GM19468 (cell line): ENCODE measurements at regions not wholly inside any gene's neighbourhood (a gene's known extent, or its start where the extent isn't known, plus 50 kb on each side); places are given as distances from the start of the nearest gene placed in this dataset.

Source experiments
- ATAC-seq: cut with Tn5 transposase; IDR thresholded peaks from one replicate; pipeline ENCODE4 v1.9.1; 2021; ENCODE audit warnings: mild to moderate bottlenecking, moderate library complexity, moderate number of reproducible peaks; ENCODE audit not compliant: unreplicated experiment; ENCODE audit errors: extremely low read depth

- ATAC-seq, result no peak
Measured at GRCh38 chr22:48850658-48851287, 976.9 kb downstream of the BRD1 start.

- ATAC-seq, result no peak
Measured at GRCh38 chr22:48849963-48850657, 977.6 kb downstream of the BRD1 start.

GRCh38 chr22:48849219-48849912, 978.3 kb downstream of the BRD1 start:
- no peak for ATAC-seq

- no peak for ATAC-seq
Measured at GRCh38 chr22:48846200-48846599, 981.5 kb downstream of the BRD1 start.

GRCh38 chr22:48845356-48845936, 982.2 kb downstream of the BRD1 start:
- ATAC-seq, result no peak

GRCh38 chr22:48844056-48844675, 983.5 kb downstream of the BRD1 start:
- no peak for ATAC-seq

GRCh38 chr22:48843640-48844039, 984.0 kb downstream of the BRD1 start:
- no peak for ATAC-seq

GRCh38 chr22:48842976-48843375, 984.7 kb downstream of the BRD1 start:
- ATAC-seq, result no peak

GRCh38 chr22:48842583-48842945, 985.1 kb downstream of the BRD1 start:
- ATAC-seq, result no peak

- ATAC-seq, result no peak
Measured at GRCh38 chr22:48841881-48842582, 985.6 kb downstream of the BRD1 start.

- ATAC-seq, result no peak
Measured at GRCh38 chr22:48840112-48840949, 987.3 kb downstream of the BRD1 start.

GRCh38 chr22:48838846-48839730, 988.6 kb downstream of the BRD1 start:
- no peak for ATAC-seq

GRCh38 chr22:48838376-48838775, 989.3 kb downstream of the BRD1 start:
- no peak for ATAC-seq

- no peak for ATAC-seq
Measured at GRCh38 chr22:48837341-48837935, 990.2 kb downstream of the BRD1 start.

- no peak for ATAC-seq
Measured at GRCh38 chr22:48836673-48837340, 990.9 kb downstream of the BRD1 start.

- no peak for ATAC-seq
Measured at GRCh38 chr22:48835857-48836672, 991.6 kb downstream of the BRD1 start.

GRCh38 chr22:48835364-48835763, 992.3 kb downstream of the BRD1 start:
- ATAC-seq, result no peak
